HEK293T (cell line): ENCODE measurements at regions not wholly inside any gene's neighbourhood (a gene's known extent, or its start where the extent isn't known, plus 50 kb on each side); places are given as distances from the start of the nearest gene placed in this dataset.

Experiments used
- BHLHE40 ChIP-seq: fragments of 450-650 bp; IDR thresholded peaks from 2 replicates; pipeline ENCODE4 v1.6.1; 2016; ENCODE audit warnings: mild to moderate bottlenecking, moderate library complexity, borderline replicate concordance
- CTBP1 ChIP-seq: fragments of 450-650 bp; IDR thresholded peaks from 2 replicates; pipeline ENCODE4 v1.6.1; 2016; ENCODE audit warnings: borderline replicate concordance
- ELF4 ChIP-seq: fragments of 450-650 bp; IDR thresholded peaks from 2 replicates; pipeline ENCODE4 v1.6.1; 2017; ENCODE audit warnings: antibody characterized with exemption
- FOXK2 ChIP-seq: fragments of 450-650 bp; IDR thresholded peaks from 2 replicates; pipeline ENCODE4 v1.6.1; 2016; ENCODE audit warnings: mild to moderate bottlenecking
- LEF1 ChIP-seq: fragments of 450-650 bp; IDR thresholded peaks from 2 replicates; pipeline ENCODE4 v1.6.1; 2017; ENCODE audit warnings: mild to moderate bottlenecking, borderline replicate concordance
- NFRKB ChIP-seq: fragments of 450-650 bp; IDR thresholded peaks from 2 replicates; pipeline ENCODE4 v1.6.1; 2016; ENCODE audit warnings: mild to moderate bottlenecking, moderate library complexity
- SP1 ChIP-seq: fragments of 450-650 bp; IDR thresholded peaks from 2 replicates; pipeline ENCODE4 v1.6.1; 2017
- SUZ12 ChIP-seq: fragments of 450-650 bp; IDR thresholded peaks from 2 replicates; pipeline ENCODE4 v1.6.1; 2016; ENCODE audit warnings: mild to moderate bottlenecking
- TARDBP ChIP-seq: fragments of 450-650 bp; IDR thresholded peaks from 2 replicates; pipeline ENCODE4 v1.6.1; 2016
- ZNF384 ChIP-seq: fragments of 450-650 bp; IDR thresholded peaks from 2 replicates; pipeline ENCODE4 v1.6.1; 2016
- TF ChIP-seq, protein P1 (sequence below): fragments of 450-650 bp; IDR thresholded peaks from 2 replicates; pipeline ENCODE4 v1.6.1; 2016

DNA sequence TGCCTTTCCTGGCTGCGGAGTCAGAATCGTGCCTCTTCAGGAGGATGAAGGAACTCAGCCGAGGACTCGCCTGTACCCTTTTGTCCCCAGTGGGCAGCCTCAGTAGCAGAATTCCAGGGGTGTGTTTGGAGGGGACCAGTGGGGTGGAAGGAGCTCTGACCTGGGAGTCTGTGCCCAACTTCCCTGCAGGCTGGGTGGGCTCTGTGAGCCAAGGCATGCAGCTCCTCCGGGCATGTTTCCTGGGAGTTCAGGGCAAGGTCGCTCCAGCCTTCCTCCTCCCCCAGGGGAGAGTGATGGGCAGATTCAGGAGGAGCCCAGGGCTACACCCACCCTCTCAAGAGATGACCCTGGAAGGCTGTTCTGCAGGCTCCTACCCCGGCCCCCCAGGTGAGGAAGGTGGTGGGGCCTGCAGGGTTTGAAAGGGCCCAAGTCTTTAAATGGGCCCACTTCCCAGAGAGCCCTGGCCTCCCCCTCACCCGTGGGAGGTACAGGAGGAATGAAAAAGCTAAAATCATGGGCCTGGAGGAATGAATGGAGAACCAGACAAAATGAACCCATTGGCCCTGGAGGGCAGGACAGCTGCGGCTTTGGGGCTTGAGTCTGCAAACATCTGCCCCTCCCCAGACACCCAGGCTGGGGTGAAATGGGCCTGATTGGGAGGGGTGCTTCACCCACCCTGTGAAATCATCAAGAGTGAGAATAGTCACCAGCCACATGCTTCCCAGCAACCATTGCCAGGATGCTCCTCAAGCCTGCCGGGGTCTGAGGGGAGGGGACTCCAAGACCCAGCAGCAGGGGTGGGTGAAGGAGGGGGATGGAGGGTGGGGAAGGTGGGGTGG is 77.6 kb upstream of the PMEPA1 start:
- TF ChIP-seq CTBP1 (no peak), LEF1 (no peak), SP1 (no peak), NFRKB (no peak), SUZ12 (no peak), ELF4 (no peak), ZNF384 (no peak), BHLHE40 (no peak), TARDBP (no peak), FOXK2 (no peak)
- TF ChIP-seq, protein P1, sequence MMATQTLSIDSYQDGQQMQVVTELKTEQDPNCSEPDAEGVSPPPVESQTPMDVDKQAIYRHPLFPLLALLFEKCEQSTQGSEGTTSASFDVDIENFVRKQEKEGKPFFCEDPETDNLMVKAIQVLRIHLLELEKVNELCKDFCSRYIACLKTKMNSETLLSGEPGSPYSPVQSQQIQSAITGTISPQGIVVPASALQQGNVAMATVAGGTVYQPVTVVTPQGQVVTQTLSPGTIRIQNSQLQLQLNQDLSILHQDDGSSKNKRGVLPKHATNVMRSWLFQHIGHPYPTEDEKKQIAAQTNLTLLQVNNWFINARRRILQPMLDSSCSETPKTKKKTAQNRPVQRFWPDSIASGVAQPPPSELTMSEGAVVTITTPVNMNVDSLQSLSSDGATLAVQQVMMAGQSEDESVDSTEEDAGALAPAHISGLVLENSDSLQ: no peak
